Stimulated activated CD4-positive, alpha-beta T cell treated with anti-CD3 and anti-CD28 coated beads, Interleukin-1b, Interleukin-23, amount 100 ng/mL, for 48 hours (primary cell): ENCODE measurements at regions not wholly inside any gene's neighbourhood (a gene's known extent, or its start where the extent isn't known, plus 50 kb on each side); places are given as distances from the start of the nearest gene placed in this dataset.
"Not testable (repeated sequence)": the region's sequence is repeated elsewhere in the genome, so short reads cannot be mapped to it uniquely, and the experiment has no call there.

Source experiments
- DNase-seq: peaks from one replicate; pipeline ENCODE4 v3.0.0-alpha.2; 2020

GRCh38 chr2:16225545-16225944 lies 285.2 kb downstream of the MYCN start:
- no peak for DNase-seq

GRCh38 chr2:16225071-16225470 lies 284.7 kb downstream of the MYCN start:
- no peak for DNase-seq

DNA sequence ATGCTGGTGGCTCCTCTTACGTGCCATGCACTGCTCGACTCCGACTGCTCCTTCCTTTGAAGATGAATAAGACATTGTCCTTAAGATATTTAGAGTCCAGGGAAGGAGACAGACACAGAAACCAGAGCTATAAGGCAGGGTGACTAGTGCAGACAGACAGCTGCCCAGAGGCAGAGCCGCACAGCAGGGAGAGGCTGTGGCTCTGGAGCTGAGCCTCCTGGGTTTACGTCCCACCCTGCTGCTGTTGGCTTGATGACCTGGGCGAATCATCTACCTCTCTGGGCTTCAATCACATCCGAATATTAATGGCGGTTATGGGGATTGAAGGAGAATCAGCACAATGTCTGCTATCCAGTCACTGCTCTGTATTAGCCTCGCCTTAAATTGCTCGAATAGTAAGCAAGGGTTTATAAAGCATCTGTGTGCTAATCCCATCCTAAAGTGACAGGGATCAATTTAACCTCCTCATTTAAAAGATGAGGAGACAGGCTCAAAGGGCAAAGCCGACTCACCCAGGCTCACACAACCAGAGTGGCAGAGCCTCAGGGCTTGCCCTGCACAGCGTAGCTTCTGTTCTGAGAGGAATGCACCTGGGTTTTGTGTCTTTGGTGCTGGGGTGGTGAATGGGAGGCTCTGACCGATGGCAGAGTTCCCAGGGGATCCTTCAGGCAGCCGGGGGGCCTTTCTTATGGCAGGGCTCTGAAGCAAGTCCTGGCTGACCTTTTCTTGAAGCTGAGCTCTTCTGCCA lies 284.1 kb downstream of the MYCN start:
- no peak for DNase-seq

DNA sequence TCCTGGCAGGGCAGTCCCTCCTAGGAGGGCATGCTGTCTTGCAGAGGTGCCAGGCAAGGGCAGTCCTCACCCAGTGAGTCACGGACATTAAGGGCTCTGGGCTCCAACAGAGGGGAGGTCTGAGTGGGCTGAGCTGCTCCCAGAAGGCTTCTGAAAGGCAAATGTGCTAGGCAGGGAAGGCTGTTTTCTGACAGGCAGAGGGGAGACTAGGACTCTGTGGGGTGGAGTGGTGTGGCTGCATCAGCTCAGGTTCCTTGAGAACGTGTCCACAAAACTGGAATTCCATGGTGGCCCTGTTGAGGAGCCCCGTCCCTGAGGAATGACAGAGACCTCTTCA lies 283.5 kb downstream of the MYCN start:
- no peak for DNase-seq

DNA sequence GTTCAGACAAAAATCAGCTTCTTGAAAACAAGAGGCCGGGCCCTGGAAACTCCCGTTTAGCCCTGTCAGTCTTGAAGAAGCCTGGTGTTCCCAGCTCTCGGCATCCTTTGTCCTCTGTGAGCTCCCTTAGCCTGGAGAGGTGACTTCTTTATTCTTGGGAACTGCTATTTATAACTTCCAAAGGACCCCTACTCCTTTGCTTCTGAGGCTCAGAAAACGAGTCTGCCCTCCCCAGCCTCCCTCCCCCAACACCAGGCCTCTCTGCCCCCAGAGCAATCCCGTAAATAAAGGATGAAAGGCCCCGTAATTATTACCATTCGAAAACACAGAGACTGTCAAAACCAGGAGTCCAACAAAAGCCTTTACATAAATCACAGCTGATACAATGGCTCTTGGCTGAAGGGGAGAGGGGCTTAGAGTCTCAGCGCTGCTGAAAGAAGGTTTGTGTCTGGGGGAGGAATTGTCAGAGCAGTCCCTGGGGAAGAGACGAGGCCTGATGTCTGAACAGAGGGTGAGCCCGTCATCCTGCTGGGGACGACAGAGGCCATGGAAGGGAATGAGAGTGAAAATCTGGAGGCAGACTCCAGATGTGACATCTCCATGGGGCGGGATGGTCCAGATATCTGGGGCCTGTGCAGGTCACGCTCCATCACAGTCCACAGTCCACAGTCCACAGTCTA lies 283.0 kb downstream of the MYCN start:
- no peak for DNase-seq

DNA sequence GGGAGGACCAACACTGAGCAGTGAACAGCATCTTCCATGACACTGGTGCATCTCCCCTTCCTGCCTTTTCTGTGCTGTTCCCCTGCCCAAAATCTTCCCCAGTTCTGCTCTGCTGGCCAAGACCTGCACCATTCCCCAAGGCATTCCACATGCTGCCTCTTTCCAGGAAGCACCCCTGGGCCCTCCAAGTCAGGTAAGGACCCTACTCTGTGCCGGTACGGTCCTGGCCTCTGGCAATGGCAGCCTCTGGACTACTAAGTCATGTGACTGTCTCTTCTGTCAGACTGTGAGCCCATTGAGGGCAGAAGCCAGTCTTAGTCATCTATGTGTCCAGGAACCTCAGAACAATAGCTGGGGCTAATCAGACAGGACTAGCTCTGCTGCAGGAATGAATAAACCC lies 282.0 kb downstream of the MYCN start:
- DNase-seq: no peak

DNA sequence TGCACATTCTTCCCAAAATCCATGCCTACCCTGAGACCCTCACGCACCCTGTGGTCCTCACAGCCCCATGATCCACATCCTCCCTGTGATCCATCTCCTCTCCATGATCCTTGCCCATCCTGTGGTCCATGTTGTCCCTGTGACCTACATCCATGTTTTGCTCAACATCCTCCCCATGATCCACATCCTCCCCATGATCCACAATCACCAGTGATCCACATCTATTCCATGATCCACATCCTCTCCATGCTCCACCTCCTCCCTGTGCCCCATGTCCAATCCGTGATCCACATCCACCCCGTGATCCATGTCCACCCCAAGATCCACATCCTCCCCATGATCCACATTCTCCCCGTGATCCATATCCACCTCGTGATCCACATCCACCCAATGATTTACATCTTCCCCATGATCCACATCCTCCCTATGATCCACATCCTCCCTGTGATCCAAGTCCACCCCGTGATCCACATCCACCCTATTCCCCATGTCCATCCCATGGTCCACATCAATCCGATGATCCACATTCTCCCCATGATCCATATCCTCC lies 281.2 kb downstream of the MYCN start:
- no peak for DNase-seq

GRCh38 chr2:16219292-16219975 lies 279.1 kb downstream of the MYCN start:
- DNase-seq: no peak

DNA sequence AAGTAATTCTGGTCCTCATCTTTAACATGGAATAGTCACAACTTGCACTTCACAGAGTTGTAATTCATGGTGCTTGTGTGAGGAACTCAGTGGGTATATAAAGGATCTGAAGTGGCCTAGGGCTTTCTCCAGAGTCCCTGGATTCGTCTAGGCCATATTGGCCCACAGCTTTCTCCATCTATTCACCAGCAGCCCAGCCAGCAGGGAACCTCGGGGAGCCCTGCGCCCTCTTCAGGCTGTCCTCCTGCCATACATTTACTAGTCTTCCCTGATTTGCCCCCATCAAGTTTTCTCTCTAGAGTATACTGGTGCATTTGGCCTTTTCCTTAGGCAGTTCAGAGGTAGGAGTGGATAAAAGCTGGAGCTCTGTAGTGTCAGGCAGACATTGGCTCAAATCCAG lies 278.3 kb downstream of the MYCN start:
- DNase-seq: no peak

DNA sequence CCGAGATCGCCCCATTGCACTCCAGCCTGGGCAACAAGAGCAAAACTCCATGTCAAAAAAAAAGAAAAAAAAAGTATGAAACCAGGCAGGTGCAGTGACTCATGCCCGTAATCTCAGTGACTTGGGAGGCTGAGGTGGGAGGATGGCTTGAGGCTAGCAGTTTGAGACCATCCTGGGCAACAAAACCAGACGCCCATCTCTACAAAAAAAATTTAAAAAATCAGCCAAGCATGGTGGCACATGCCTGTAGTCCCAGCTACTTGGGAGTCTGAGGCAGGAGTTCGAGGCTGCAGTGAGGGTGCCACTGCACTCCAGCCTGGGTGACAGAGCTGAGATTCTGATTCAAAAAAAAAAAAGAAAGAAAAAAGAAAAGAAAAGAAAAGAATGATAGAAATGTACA lies 277.8 kb downstream of the MYCN start:
- DNase-seq: no peak

- not testable (repeated sequence) for DNase-seq
These were observed 277.4 kb downstream of the MYCN start for GRCh38 chr2:16217741-16218140.

DNA sequence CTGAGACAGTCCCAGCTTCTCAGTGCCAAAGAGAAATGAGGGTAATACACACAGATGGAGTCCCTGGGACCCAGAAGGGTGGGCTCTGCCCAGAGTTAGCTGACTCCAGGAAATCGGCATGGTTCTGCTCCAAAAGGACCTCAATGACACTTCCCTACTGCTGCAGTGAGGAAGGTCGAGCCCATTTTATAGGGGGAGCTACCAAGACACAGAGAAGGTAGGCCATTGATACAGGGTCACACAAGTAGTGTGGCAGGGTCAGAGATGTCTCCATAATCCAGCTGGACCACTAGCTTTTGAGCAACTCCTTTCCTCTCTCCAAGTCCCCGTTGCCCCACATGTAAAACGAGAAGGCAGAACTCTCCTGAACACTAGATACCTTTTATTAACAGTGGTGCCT lies 276.9 kb downstream of the MYCN start:
- DNase-seq: no peak

- no peak for DNase-seq
These were observed 276.2 kb downstream of the MYCN start for GRCh38 chr2:16216558-16216945.

GRCh38 chr2:16215902-16216557 lies 275.7 kb downstream of the MYCN start:
- no peak for DNase-seq

GRCh38 chr2:16214861-16215260 lies 274.5 kb downstream of the MYCN start:
- DNase-seq: no peak

- DNase-seq: no peak
These were observed 274.0 kb downstream of the MYCN start for GRCh38 chr2:16214391-16214790.

DNA sequence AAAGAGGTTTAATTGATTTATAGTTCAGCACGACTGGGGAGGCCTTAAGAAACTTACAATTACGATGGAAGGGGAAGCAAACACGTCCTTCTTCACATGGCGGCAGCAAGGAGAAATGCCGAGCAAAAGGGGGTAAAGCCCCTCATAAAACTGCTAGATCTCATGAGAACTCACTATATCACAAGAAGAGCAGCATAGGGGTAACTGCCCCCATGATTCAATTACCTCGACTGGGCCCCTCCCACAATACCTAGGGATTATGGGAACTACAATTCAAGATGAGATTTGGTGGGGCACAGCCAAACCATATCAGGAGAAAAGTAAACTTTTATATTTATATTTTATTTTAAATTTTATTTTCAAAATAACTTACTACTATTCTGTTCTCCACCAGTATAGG lies 272.0 kb downstream of the MYCN start:
- no peak for DNase-seq

DNA sequence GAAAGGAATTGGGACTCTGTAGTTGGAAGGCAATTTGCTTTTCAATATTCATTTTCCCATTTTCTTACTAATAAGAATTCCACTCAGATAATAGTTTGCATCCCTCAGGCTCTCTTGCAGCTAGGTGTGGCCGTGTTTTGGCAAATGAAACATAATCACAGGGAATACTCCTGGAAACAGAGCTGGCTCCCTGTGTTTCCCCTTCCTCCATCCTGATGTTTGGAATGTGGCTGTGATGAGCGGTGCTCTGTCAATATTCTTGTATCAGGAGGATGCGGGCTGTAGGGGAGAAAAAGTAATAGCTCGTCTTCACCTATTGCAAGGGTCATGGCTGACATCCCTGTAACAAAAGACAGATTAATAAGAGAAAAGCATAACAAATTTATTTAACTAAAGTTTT lies 271.0 kb downstream of the MYCN start:
- no peak for DNase-seq

DNA sequence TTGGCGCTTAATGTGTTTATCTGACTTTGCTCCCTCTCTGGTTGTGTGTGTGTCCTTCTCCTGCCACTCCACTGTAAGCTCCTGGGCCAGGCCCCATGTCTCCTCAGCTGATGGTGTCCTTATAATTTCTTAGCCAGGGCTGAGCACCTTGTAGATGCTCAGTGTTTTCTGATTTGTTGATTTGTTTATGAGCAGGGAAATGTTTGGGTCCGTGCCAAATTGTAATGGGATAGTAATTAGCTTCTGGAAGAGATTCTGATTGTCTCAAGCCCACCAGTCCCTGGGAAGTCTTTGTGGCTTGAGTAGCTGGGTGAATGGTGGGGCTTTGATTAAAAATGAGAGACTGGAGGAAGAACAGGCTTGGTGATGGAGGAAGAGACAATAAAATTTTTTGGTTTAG lies 270.5 kb downstream of the MYCN start:
- no peak for DNase-seq

DNA sequence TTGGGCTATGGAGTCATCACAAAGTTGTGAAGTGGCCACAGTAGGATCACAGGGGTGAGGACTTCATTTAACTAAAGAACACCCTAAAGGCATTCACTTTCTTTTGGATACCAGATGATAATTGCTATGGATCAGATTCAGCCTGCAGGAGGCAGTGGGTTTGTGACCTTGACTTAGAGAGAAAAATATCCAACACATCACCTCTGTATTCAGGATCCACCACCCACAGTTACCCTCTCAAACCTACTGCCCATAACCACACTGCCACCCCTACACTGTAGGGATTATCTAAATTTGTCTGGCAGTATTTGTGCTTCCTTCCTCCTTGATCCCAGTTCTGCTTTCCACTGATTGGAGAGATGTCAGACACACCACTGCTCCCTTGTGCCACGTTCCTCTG lies 269.4 kb downstream of the MYCN start:
- DNase-seq: no peak

DNA sequence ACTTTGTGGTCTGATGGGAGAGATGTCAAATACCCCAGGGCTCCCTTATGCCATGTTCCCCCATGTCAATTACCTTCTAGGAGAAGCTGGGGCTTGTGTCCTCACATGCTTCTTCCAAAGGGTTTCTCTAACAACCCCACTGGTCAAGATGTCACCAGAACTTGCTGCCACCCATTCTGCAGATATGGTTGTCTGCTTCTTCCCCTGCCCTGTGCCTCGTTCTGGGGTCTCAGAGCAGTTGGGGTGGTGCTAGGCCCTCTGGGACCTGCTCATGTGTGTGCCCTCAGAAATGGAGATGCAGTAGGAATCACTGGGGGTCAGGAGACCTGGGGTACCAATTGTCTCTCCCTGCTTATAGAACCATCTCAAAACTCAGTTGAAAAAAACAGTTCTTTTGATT lies 268.6 kb downstream of the MYCN start:
- DNase-seq: no peak

GRCh38 chr2:16208241-16208797 lies 268.0 kb downstream of the MYCN start:
- DNase-seq: no peak

DNA sequence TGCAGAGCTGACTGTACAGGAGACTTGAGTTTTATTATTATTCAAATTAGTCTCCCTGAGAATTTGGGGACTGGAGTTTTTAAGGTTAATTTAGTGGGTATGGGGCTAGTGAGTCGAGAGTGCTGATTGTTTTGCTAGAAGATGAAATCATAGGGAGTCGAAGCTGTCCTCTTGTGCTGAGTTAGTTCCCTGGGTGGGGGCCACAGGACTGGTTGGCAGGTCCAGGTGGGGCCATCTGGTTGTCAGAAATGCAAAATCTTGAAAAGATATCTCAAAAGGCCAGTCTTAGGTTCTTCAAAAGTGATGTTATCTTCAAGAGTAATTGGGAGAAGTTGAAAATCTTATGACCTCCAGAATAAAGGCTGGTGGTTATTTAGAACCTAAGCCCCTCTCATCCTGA lies 267.3 kb downstream of the MYCN start:
- no peak for DNase-seq
